ENCODE measurements at regions not wholly inside any gene's neighbourhood (a gene's known extent, or its start where the extent isn't known, plus 50 kb on each side); places are given as distances from the start of the nearest gene placed in this dataset.
A peak's percentile ranks its signal among the peaks of the same experiment; 100 is the strongest.

- Histone ChIP-seq H2AFZ (ENCODE audit: low read length) (no peak overlapping the region), H3K9ac (ENCODE audit: insufficient read depth, low read depth, low read length) (no peak overlapping the region), H3K9me3 (ENCODE audit: low read length) (no peaks in the 10 kb centered on the region), H3K4me1 (ENCODE audit: insufficient read depth, low read length) (peaks cover 9% of the 10 kb centered on the region), H3K4me2 (ENCODE audit: low read depth, low read length) (peak overlapping the region; percentile 89; the same call in 1 of the 2 replicates), H3K27ac (ENCODE audit: extremely low read length, insufficient read depth, low read length) (no peak overlapping the region), H3K27me3 (ENCODE audit: control insufficient read depth in 1 of 2, insufficient read depth in 2 of 2, low read length in 2 of 2) (peaks cover 0 to 9% of the 10 kb centered on the region in 2 experiments; a peak in 2 of 5 replicates), H4K20me1 (ENCODE audit: insufficient read depth, low read length) (no peaks in the 10 kb centered on the region), H3K4me3 (replicated peaks in 1 of 3; ENCODE audit: insufficient read depth in 1 of 3, low read depth in 2 of 3, low read length in 3 of 3) (peak overlapping the region in 1 of 3 experiments; percentile 32; a peak in 2 of 6 replicates), H3K79me2 (ENCODE audit: insufficient read depth, low read length) (no peaks in the 10 kb centered on the region), H3K36me3 (replicated peaks in 1 of 2; ENCODE audit: control insufficient read depth in 1 of 2, insufficient read depth in 2 of 2, low read length in 2 of 2) (no peaks in the 10 kb centered on the region)
- in situ Hi-C loops (cut with HindIII; ENCODE audit: extremely low pct_ligation_motif_present, low pct_unique_long_range_greater_than_20kb): no loop called here
- BruUV-seq (replicated peaks): no TSS peak
- CTCF ChIA-PET (ENCODE audit: low intra/inter-chr PET ratio, low total read pairs): no interaction called here
- DNase-seq (ENCODE audit: low spot score) (no peak), FAIRE-seq (no peak), ATAC-seq (no peak)
- WGBS (ENCODE audit: low lambda C conversion rate): 79% methylated on average over 29 of the region's 29 CpGs
- POLR2A ChIA-PET: no interaction called here
- intact Hi-C loops (cut with micrococcal nuclease; ENCODE audit: unreplicated experiment): no loop called here
- TF ChIP-seq GATAD1 (CRISPR knock-in tag; IDR thresholded peaks at IDR 0.05) (no peak), ZSCAN30 (CRISPR knock-in tag; IDR thresholded peaks at IDR 0.05) (no peak), POGZ (CRISPR knock-in tag; IDR thresholded peaks at IDR 0.05) (no peak), ZBTB34 (CRISPR knock-in tag; IDR thresholded peaks at IDR 0.05) (no peak), NFE2L2 (IDR thresholded peaks at IDR 0.05; ENCODE audit: low read length) (peak; percentile 74), ZNF276 (CRISPR knock-in tag; IDR thresholded peaks at IDR 0.05; ENCODE audit: low read depth) (no peak), ZFP90 (CRISPR knock-in tag; IDR thresholded peaks at IDR 0.05; ENCODE audit: borderline replicate concordance) (no peak), ZBTB33 (CRISPR knock-in tag; IDR thresholded peaks at IDR 0.05) (peak; percentile 31; the same call in 1 of the 2 replicates), ZBTB4 (CRISPR knock-in tag; IDR thresholded peaks at IDR 0.05; ENCODE audit: borderline replicate concordance) (no peak), ZNF326 (CRISPR knock-in tag; IDR thresholded peaks at IDR 0.05; ENCODE audit: borderline replicate concordance) (no peak), DBP (CRISPR knock-in tag; IDR thresholded peaks at IDR 0.05; ENCODE audit: not compliant biosample characterization) (no peak), ZNF468 (CRISPR knock-in tag; IDR thresholded peaks at IDR 0.05) (no peak), NRL (CRISPR knock-in tag; IDR thresholded peaks at IDR 0.05; ENCODE audit: borderline replicate concordance) (no peak)
These were observed 112.5 kb upstream of the NBPF11 start for GRCh38 chr1:148264374-148265276.
